MV-4-11 (cell line): ENCODE measurements at regions not wholly inside any gene's neighbourhood (a gene's known extent, or its start where the extent isn't known, plus 50 kb on each side); places are given as distances from the start of the nearest gene placed in this dataset.
"Not testable (repeated sequence)": the region's sequence is repeated elsewhere in the genome, so short reads cannot be mapped to it uniquely, and the experiment has no call there.

ENCODE experiments used
- DNase-seq: peaks from one replicate; lab custom pipeline; 2025; lab: John Stamatoyannopoulos, UW

GRCh38 chr7:131726686-131727085 is 170.3 kb upstream of the PODXL start:
- DNase-seq, result no peak

DNA sequence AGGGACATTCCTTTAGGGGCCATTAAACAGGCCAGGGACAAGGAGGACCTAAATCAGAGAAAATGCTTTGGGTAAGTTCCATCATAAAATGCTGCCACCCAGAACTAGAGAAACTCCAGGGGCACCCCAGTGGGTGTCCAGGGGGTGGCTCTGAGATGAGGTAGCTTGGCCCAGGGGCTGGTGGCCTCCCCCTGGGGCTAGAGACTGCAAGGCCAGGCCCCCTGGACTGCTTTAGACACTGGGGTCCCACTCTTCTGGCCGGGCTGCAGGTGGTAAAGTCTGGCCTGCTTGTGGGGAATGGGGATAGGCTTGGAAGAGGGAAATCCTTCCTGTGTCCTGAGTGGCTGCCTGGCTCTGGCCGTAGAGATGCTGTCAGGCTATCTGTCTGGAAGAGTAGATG is 169.6 kb upstream of the PODXL start:
- DNase-seq, result no peak

DNA sequence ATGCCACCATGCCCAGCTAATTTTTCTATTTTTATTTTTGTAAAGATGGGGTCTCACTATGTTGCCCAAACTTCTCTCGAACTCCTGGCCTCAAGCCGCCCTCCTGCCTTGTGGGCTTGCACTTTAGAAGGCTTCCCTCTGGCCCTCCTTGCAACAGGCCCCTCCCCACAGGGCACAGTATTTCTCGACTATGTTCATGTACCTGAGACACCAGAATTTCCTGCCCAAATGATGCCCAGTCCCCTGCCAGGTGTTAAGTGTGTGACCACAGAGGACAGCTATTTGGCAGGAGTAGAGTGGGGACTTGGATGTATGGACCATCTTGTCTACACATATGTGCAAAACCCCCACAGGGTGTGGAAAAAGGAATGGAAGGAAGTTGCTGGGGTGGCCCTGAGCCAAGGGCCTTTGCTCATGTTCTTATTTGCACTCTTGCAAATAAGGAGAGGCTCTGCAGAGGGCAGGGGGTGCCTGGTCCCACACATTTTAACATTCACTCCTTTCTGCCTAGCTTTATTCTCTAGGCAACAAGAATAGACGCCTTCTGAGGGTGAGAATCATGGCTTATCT is 168.4 kb upstream of the PODXL start:
- DNase-seq, result no peak

GRCh38 chr7:131723926-131724325 is 167.5 kb upstream of the PODXL start:
- no peak for DNase-seq

GRCh38 chr7:131722371-131722770 is 165.9 kb upstream of the PODXL start:
- DNase-seq, result no peak

DNA sequence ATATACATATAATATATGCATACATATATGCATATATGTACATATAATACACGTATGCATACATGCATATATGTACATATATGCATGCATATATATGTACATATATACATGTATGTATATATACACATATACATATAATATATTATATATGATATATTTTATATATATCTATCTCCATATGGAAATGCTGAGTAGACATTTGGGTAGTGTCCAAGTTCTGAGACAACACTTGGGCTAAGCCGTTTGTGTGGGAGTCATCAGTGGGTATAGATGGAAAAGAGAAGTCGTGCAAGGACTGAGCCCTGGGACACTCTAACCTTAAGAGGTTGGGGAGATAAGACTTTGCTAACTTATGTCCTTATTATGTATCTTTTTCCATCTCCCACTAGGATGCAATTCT is 165.2 kb upstream of the PODXL start:
- DNase-seq, result no peak

DNA sequence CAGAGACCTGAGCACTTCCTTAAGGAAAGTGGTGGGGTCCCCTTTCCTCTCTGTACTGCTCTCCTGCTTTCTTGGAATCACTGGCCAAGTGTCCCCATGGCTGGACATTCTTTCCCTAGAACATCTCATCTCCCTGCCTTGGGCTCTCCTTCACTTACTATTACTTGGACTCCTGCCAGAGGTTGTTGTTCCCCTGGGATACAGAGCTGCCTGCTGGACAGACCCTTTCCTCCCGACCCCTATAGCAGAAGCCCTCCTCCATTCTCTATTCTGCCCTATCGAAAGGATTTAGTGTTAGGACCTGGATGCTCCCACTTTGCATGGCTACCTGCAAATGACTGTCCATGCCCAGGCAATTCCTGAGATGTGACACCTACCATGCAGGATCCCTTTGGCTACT is 164.3 kb upstream of the PODXL start:
- no peak for DNase-seq

DNA sequence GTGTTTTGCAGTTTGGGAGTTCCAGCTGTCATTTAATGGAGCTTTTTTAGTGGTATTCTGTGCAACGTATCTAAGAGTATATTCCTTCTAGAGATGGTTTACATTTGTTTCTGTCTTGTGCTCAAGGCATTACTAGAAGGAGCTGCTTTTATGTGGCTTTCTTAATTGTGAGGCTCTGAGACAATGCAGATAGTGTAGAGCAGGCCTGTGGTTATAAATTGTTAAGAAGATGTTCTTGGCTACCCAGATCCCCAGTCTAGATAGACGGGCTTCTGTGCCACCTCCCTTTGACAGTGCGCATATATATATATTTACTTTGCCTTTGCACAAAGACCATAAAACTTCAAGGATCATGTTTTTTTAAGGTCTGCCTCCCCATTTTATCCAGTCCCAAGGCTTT is 160.8 kb upstream of the PODXL start:
- DNase-seq, result no peak

- DNase-seq, result no peak
Observed at GRCh38 chr7:131699323-131699722, 142.9 kb upstream of the PODXL start.

- no peak for DNase-seq
Observed at GRCh38 chr7:131692131-131692960, 135.9 kb upstream of the PODXL start.

DNA sequence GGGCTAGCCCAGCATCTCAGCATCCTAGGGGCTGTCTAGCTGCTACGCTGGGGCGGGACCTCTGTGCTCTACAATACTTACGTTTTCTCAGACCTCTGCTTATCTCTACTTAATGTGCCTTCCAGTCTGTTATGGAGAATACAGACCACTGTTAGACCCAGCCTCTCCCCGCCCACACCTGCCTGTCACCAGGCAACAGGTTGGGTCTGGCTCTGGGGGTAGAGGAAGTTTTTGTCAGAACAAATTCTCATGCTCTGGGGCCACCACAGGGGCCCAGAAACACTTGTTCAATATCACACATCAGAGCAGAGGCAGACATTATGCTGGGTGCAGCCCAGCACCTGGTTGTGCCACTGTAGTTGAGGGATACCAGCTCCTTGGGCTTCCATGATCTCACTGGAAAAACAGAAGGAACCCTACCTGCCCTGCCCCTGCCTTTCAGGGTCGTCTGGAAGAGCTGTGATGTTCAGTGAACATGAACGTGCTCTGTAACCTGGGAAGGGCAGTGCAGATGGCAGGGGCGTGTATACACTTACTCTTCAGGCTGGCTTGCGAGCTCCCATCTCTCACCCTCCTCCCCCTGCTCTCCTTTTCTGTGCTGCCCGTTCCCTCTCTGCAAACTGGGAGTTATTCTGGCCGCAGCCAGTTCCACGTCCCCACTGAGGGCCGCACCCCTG is 135.2 kb upstream of the PODXL start:
- no peak for DNase-seq

- no peak for DNase-seq
Observed at GRCh38 chr7:131690441-131690840, 134.0 kb upstream of the PODXL start.

- DNase-seq, result no peak
Observed at GRCh38 chr7:131689662-131690234, 133.3 kb upstream of the PODXL start.

GRCh38 chr7:131688738-131689661 is 132.6 kb upstream of the PODXL start:
- DNase-seq, result peak; percentile 14

DNA sequence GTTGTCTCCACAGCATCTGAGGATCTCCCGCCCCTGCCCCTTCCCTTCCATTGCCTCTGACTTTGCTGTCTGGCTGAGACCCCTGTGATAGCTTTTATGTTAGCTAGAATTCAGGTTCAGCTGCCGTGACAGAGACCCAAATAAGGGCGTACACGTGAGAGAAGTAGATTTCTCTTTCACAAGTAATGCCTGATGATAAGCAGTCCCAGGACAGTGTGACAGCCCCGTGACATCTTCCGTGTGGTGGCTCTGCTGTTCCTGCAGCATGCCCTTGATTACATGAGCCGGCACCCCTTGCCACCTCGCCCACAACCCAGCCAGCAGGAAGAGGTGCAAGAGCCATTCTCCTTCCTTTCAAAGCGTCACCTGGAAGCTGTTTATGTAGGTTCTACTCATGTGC is 130.9 kb upstream of the PODXL start:
- DNase-seq, result no peak

- DNase-seq, result no peak
Observed at GRCh38 chr7:131686833-131687232, 130.4 kb upstream of the PODXL start.

- DNase-seq, result no peak
Observed at GRCh38 chr7:131683536-131684125, 127.2 kb upstream of the PODXL start.

GRCh38 chr7:131681961-131682360 is 125.5 kb upstream of the PODXL start:
- no peak for DNase-seq

DNA sequence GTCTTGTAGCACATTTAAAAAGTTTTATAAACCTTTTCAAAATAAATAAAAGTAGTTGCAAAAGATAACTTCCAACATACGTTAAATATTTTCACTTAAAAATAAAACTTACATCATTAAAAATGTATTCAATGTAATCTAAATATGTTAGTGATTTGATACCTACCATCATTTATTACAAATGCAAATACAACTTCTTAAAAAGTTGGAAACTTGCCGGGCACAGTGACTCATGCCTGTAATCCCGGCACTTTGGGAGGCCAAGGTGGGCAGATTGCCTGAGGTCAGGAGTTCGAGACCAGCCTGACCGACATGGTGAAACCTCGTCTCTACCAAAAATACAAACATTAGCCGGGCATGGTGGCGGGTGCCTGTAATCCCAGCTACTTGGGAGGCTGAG is 122.6 kb upstream of the PODXL start:
- not testable (repeated sequence) for DNase-seq

DNA sequence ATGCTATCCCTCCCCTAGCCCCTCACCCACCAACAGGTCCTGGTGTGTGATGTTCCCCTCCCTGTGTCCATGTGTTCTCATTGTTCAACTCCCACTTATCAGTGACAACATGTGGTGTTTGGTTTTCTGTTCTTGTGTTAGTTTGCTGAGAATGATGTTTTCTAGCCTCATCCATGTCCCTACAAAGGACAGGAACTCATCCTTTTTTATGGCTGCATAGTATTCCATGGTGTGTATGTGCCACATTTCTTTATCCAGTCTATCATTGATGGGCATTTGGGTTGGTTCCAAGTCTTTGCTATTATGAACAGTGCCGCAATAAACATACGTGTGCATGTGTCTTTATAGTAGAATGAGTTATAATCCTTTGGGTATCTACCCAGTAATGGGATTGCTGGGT is 120.4 kb upstream of the PODXL start:
- not testable (repeated sequence) for DNase-seq

DNA sequence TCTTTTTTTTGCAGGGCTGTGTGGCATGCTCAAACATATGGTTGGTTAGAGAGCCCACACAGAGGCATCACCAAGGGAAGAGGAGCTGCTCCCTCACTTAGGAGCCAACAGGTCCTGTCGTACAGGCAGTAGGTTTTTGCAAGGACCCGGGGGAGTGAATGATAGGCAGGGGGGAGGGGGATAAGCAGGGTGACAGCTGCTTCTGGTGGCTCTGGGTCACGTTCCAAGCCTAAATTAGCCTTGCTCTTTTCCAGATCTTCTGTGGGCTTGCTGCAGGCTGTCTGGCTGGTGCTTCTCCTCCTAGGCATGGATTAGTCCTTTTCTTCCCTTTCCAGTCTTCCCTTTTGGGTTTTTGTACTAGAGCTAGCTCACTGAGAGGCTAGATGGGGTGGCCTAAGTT is 117.7 kb upstream of the PODXL start:
- DNase-seq, result no peak
